ENCODE measurements at regions not wholly inside any gene's neighbourhood (a gene's known extent, or its start where the extent isn't known, plus 50 kb on each side); places are given as distances from the start of the nearest gene placed in this dataset.

GRCh38 chr2:23243073-23243659 lies 141.8 kb upstream of the KLHL29 start:
- H3K36me3 ChIP-seq (ENCODE audit: control insufficient read depth, insufficient read depth, low read length) = no peaks in the 10 kb centered on the region
- no peak for TF ChIP-seq CTCF (IDR thresholded peaks at IDR 0.05; ENCODE audit: insufficient read depth, low read length, poor library complexity, severe bottlenecking)
- H3K27me3 ChIP-seq (ENCODE audit: control insufficient read depth, insufficient read depth, low read length) = no peaks in the 10 kb centered on the region
- H3K4me3 ChIP-seq (ENCODE audit: low read depth, low read length) = no peak overlapping the region
- DNase-seq (ENCODE audit: low read depth) = no peak

- no peak overlapping the region for H3K4me3 ChIP-seq (ENCODE audit: low read depth, low read length)
- no peak for TF ChIP-seq CTCF (IDR thresholded peaks at IDR 0.05; ENCODE audit: insufficient read depth, low read length, poor library complexity, severe bottlenecking)
- H3K36me3 ChIP-seq (ENCODE audit: control insufficient read depth, insufficient read depth, low read length) = no peaks in the 10 kb centered on the region
- DNase-seq (ENCODE audit: low read depth) = no peak
- H3K27me3 ChIP-seq (ENCODE audit: control insufficient read depth, insufficient read depth, low read length) = no peaks in the 10 kb centered on the region
Measured at GRCh38 chr2:23244617-23245016, 140.4 kb upstream of the KLHL29 start.

GRCh38 chr2:23246992-23247683 lies 137.8 kb upstream of the KLHL29 start:
- DNase-seq (ENCODE audit: low read depth) = no peak
- H3K36me3 ChIP-seq (ENCODE audit: control insufficient read depth, insufficient read depth, low read length) = no peaks in the 10 kb centered on the region
- H3K4me3 ChIP-seq (ENCODE audit: low read depth, low read length) = no peak overlapping the region
- TF ChIP-seq CTCF (IDR thresholded peaks at IDR 0.05; ENCODE audit: insufficient read depth, low read length, poor library complexity, severe bottlenecking) = no peak
- no peaks in the 10 kb centered on the region for H3K27me3 ChIP-seq (ENCODE audit: control insufficient read depth, insufficient read depth, low read length)

- DNase-seq (ENCODE audit: low read depth) = no peak
- H3K36me3 ChIP-seq (ENCODE audit: control insufficient read depth, insufficient read depth, low read length) = no peaks in the 10 kb centered on the region
- H3K4me3 ChIP-seq (ENCODE audit: low read depth, low read length) = no peak overlapping the region
- TF ChIP-seq CTCF (IDR thresholded peaks at IDR 0.05; ENCODE audit: insufficient read depth, low read length, poor library complexity, severe bottlenecking) = no peak
- no peaks in the 10 kb centered on the region for H3K27me3 ChIP-seq (ENCODE audit: control insufficient read depth, insufficient read depth, low read length)
Measured at GRCh38 chr2:23248667-23249066, 136.3 kb upstream of the KLHL29 start.

DNA sequence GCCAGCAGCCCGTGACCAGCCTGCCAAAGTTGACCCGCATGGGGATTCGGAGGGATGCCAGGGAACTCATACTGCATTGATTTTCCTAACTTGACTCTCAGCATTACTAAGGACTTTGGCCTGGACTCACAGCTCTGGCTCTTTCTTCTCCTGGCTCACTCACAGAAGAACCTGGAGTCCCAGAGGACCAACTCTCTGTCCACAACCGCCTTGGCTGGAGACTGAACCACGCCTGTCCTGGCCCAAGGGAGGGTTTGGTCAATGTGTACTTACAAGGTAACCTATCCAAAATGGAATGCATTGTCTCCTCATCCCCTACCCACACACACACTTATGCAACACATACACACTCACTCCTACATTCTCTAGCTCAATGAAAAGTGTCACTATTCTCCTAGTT lies 135.6 kb upstream of the KLHL29 start:
- Histone ChIP-seq H3K36me3 (ENCODE audit: control insufficient read depth, insufficient read depth, low read length) (no peaks in the 10 kb centered on the region), H3K4me3 (ENCODE audit: low read depth, low read length) (no peak overlapping the region), H3K27me3 (ENCODE audit: control insufficient read depth, insufficient read depth, low read length) (no peaks in the 10 kb centered on the region)
- DNase-seq (ENCODE audit: low read depth) = no peak
- no peak for TF ChIP-seq CTCF (IDR thresholded peaks at IDR 0.05; ENCODE audit: insufficient read depth, low read length, poor library complexity, severe bottlenecking)

GRCh38 chr2:23250371-23250770 lies 134.6 kb upstream of the KLHL29 start:
- TF ChIP-seq CTCF (IDR thresholded peaks at IDR 0.05; ENCODE audit: insufficient read depth, low read length, poor library complexity, severe bottlenecking) = no peak
- no peaks in the 10 kb centered on the region for H3K36me3 ChIP-seq (ENCODE audit: control insufficient read depth, insufficient read depth, low read length)
- H3K4me3 ChIP-seq (ENCODE audit: low read depth, low read length) = no peak overlapping the region
- no peaks in the 10 kb centered on the region for H3K27me3 ChIP-seq (ENCODE audit: control insufficient read depth, insufficient read depth, low read length)
- DNase-seq (ENCODE audit: low read depth) = no peak

Measured in kidney epithelial cell (primary cell).